ENCODE measurements at regions not wholly inside any gene's neighbourhood (a gene's known extent, or its start where the extent isn't known, plus 50 kb on each side); places are given as distances from the start of the nearest gene placed in this dataset.
"Not testable (repeated sequence)": the region's sequence is repeated elsewhere in the genome, so short reads cannot be mapped to it uniquely, and the experiment has no call there.

DNA sequence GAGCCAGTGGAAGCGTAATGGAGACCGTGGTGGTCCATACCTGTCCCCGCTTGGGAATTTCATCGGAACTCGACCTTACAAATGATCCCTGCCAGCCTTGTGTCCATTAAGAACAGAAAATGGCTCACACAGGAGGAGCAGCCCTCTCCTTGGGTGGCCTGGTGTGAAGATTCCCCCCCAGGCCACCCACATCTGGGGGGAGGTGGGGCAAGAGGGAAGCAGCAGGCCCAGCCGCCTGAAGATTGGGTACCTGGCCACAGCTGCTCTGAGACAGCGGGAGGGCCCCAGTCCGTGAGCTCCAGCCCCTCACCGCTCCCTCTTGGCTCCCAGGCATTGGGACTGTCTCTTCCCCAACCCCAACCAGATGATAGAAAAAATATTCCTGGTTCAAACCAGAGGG is 277.8 kb upstream of the FOXF1 start:
- Mint-ChIP-seq H3K9me3 (ENCODE audit: unreplicated experiment) (peaks cover 4% of the 10 kb centered on the region), H3K36me3 (ENCODE audit: unreplicated experiment) (no peaks in the 10 kb centered on the region), H3K27me3 (ENCODE audit: unreplicated experiment) (peaks cover 2% of the 10 kb centered on the region), H3K4me1 (ENCODE audit: unreplicated experiment) (no peaks in the 10 kb centered on the region), H3K27ac (ENCODE audit: unreplicated experiment) (no peak overlapping the region), H3K4me3 (ENCODE audit: unreplicated experiment) (no peak overlapping the region)
- TF ChIP-seq, protein P1, sequence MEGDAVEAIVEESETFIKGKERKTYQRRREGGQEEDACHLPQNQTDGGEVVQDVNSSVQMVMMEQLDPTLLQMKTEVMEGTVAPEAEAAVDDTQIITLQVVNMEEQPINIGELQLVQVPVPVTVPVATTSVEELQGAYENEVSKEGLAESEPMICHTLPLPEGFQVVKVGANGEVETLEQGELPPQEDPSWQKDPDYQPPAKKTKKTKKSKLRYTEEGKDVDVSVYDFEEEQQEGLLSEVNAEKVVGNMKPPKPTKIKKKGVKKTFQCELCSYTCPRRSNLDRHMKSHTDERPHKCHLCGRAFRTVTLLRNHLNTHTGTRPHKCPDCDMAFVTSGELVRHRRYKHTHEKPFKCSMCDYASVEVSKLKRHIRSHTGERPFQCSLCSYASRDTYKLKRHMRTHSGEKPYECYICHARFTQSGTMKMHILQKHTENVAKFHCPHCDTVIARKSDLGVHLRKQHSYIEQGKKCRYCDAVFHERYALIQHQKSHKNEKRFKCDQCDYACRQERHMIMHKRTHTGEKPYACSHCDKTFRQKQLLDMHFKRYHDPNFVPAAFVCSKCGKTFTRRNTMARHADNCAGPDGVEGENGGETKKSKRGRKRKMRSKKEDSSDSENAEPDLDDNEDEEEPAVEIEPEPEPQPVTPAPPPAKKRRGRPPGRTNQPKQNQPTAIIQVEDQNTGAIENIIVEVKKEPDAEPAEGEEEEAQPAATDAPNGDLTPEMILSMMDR (IDR thresholded peaks at IDR 0.05) = no peak
- DNase-seq (ENCODE audit: extremely low spot score, unreplicated experiment) = peak; percentile 80

DNA sequence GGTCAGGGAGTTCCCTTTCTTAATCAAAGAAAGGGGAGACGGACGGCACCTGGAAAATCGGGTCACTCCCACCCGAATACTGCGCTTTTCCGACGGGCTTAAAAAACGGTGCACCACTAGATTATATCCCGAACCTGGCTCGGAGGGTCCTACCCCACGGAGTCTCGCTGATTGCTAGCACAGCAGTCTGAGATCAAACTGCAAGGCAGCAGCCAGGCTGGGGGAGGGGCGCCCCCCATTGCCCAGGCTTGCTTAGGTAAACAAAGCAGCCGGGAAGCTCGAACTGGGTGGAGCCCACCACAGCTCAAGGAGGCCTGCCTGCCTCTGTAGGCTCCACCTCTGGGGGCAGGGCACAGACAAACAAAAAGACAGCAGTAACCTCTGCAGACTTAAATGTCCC is 276.8 kb upstream of the FOXF1 start:
- DNase-seq (ENCODE audit: extremely low spot score, unreplicated experiment) = peak; percentile 19
- not testable (repeated sequence) for H3K4me3 Mint-ChIP-seq (ENCODE audit: unreplicated experiment); H3K4me1 Mint-ChIP-seq (ENCODE audit: unreplicated experiment); H3K36me3 Mint-ChIP-seq (ENCODE audit: unreplicated experiment); H3K27me3 Mint-ChIP-seq (ENCODE audit: unreplicated experiment); H3K27ac Mint-ChIP-seq (ENCODE audit: unreplicated experiment); H3K9me3 Mint-ChIP-seq (ENCODE audit: unreplicated experiment)

DNA sequence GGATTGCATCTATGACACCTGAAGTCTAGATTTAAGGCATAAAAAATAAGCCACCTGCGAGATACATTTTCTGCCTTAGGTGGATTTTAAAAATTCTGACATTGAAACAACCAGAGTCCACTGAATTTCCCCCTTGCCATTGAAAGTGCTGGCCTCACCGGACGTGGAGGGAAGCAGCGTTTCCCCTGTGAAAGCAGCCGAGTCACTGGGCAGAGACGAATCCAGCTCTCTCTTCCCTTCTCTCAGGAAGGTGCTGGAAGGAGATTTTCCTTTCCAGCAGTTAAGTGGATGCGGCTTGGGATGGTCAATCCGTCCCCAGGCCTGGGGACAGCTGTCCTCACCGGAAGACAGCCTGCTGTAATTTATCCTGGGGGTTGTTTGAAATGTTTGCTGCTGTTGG is 270.9 kb upstream of the FOXF1 start:
- Mint-ChIP-seq H3K27ac (ENCODE audit: unreplicated experiment) (no peak overlapping the region), H3K27me3 (ENCODE audit: unreplicated experiment) (peaks cover 43% of the 10 kb centered on the region), H3K4me1 (ENCODE audit: unreplicated experiment) (no peaks in the 10 kb centered on the region), H3K36me3 (ENCODE audit: unreplicated experiment) (no peaks in the 10 kb centered on the region), H3K4me3 (ENCODE audit: unreplicated experiment) (no peak overlapping the region), H3K9me3 (ENCODE audit: unreplicated experiment) (no peaks in the 10 kb centered on the region)
- peak; percentile 56 for DNase-seq (ENCODE audit: extremely low spot score, unreplicated experiment)
- TF ChIP-seq, protein P1 (IDR thresholded peaks at IDR 0.05) = no peak

DNA sequence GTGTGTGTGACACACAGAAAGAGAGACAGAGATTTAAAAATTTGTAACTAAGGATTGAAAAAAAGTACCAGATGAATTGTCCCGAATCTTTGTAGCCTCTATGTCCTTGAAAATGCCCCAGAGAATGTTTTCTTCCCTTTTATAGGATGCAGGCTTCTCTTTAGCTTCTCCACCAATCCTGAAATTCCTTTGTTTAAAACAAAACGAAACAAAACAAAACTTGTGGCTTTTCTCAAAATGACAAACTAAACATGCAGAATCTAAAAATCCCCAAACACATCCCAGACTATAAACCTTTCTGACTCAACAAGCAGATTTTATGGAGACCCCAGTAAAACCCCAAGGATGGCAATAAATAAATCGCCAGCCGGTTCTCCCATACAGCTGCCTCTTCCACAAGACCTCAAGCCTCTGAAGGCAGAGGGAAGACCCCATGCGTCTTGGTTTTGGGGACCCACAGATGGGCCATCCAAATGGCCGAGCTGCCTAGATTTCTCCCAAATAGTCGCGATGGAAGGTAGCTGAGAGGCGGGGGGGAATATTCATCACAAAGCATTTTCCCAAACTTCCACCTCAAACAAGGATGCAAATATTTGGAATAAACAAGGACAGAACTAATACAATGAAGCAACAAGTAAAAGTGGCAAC is 269.5 kb upstream of the FOXF1 start:
- H3K27me3 Mint-ChIP-seq (ENCODE audit: unreplicated experiment) = peaks cover 47% of the 10 kb centered on the region
- H3K36me3 Mint-ChIP-seq (ENCODE audit: unreplicated experiment) = no peaks in the 10 kb centered on the region
- TF ChIP-seq, protein P1 (IDR thresholded peaks at IDR 0.05) = no peak
- no peak overlapping the region for H3K4me3 Mint-ChIP-seq (ENCODE audit: unreplicated experiment)
- H3K4me1 Mint-ChIP-seq (ENCODE audit: unreplicated experiment) = no peaks in the 10 kb centered on the region
- H3K27ac Mint-ChIP-seq (ENCODE audit: unreplicated experiment) = no peak overlapping the region
- H3K9me3 Mint-ChIP-seq (ENCODE audit: unreplicated experiment) = no peaks in the 10 kb centered on the region
- no peak for DNase-seq (ENCODE audit: extremely low spot score, unreplicated experiment)

DNA sequence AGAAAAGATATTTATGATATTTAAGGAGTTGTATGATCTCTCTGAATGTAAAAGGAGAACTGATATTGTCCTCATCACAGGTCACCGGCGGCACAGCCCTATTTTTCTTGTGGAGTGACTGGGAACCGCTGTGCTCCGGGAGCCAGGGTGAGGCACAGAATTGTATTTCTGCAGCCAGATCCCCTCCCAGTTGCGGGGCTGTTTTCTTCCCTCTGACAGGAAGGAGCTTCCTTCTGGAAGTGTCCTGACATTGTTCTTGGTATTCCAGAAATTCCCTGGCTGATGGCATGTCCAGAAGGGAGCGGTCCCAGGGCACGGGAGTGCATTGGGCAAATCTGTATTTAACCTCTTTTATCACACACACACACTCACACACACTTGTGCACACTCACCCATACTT is 268.6 kb upstream of the FOXF1 start:
- H3K27ac Mint-ChIP-seq (ENCODE audit: unreplicated experiment) = no peak overlapping the region
- TF ChIP-seq, protein P1 (IDR thresholded peaks at IDR 0.05) = no peak
- peaks cover 47% of the 10 kb centered on the region for H3K27me3 Mint-ChIP-seq (ENCODE audit: unreplicated experiment)
- no peaks in the 10 kb centered on the region for H3K9me3 Mint-ChIP-seq (ENCODE audit: unreplicated experiment)
- H3K4me1 Mint-ChIP-seq (ENCODE audit: unreplicated experiment) = no peaks in the 10 kb centered on the region
- H3K36me3 Mint-ChIP-seq (ENCODE audit: unreplicated experiment) = no peaks in the 10 kb centered on the region
- H3K4me3 Mint-ChIP-seq (ENCODE audit: unreplicated experiment) = no peak overlapping the region
- DNase-seq (ENCODE audit: extremely low spot score, unreplicated experiment) = peak; percentile 69
